ENCODE measurements at regions not wholly inside any gene's neighbourhood (a gene's known extent, or its start where the extent isn't known, plus 50 kb on each side); places are given as distances from the start of the nearest gene placed in this dataset.

GRCh38 chr3:177751770-177752169, 554.5 kb upstream of the TBL1XR1 start:
- H3K36me3 ChIP-seq (ENCODE audit: insufficient read depth, low read length, poor library complexity, severe bottlenecking), result no peaks in the 10 kb centered on the region
- no peaks in the 10 kb centered on the region for H3K9me3 ChIP-seq (ENCODE audit: low read depth, low read length, poor library complexity, severe bottlenecking)
- no peak for TF ChIP-seq EZH2 (IDR thresholded peaks at IDR 0.05; ENCODE audit: borderline replicate concordance, low read depth, low read length, poor library complexity, severe bottlenecking)
- TF ChIP-seq, protein P1, sequence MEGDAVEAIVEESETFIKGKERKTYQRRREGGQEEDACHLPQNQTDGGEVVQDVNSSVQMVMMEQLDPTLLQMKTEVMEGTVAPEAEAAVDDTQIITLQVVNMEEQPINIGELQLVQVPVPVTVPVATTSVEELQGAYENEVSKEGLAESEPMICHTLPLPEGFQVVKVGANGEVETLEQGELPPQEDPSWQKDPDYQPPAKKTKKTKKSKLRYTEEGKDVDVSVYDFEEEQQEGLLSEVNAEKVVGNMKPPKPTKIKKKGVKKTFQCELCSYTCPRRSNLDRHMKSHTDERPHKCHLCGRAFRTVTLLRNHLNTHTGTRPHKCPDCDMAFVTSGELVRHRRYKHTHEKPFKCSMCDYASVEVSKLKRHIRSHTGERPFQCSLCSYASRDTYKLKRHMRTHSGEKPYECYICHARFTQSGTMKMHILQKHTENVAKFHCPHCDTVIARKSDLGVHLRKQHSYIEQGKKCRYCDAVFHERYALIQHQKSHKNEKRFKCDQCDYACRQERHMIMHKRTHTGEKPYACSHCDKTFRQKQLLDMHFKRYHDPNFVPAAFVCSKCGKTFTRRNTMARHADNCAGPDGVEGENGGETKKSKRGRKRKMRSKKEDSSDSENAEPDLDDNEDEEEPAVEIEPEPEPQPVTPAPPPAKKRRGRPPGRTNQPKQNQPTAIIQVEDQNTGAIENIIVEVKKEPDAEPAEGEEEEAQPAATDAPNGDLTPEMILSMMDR (conservative IDR thresholded peaks at IDR 0.05; ENCODE audit: low read depth, low read length), result no peak
- intact Hi-C loops (cut with micrococcal nuclease; ENCODE audit: unreplicated experiment), result no loop called here
- H3K4me3 ChIP-seq (ENCODE audit: low read depth, low read length, poor library complexity, severe bottlenecking), result no peak overlapping the region
- no TSS peak for BruUV-seq (replicated peaks)
- CTCF ChIA-PET, result no interaction called here
- POLR2A ChIA-PET (ENCODE audit: low non-redundant PET), result no interaction called here
- H3K27ac ChIP-seq (ENCODE audit: low read depth, low read length, poor library complexity, severe bottlenecking), result no peak overlapping the region
- no peaks in the 10 kb centered on the region for H3K27me3 ChIP-seq (replicated peaks; ENCODE audit: insufficient read depth, low read depth, low read length, poor library complexity)
- DNase-seq (ENCODE audit: low spot score), result no peak
- H3K4me1 ChIP-seq (ENCODE audit: insufficient read depth, low read length, poor library complexity, severe bottlenecking), result no peaks in the 10 kb centered on the region

DNA sequence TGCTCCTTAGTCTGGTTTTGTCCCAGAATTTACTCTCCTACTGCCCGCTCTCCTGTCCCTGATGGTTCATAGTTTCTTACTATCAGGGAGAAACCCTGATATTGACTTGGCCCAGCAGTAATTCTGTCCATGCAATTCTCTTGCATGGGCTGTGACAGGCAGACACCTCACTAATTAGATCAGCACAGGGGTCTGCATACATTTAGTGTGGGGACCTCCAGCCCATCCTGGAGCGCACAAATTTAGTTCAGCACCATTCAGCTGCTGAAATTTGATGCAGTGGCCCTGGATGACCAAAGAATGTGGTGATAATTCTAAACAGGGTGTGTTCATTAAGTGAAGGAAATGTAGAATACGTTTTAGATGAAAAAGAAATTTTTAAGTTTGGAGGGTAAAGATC, 555.5 kb upstream of the TBL1XR1 start:
- Histone ChIP-seq H3K9me3 (ENCODE audit: low read depth, low read length, poor library complexity, severe bottlenecking) (peaks cover 4% of the 10 kb centered on the region), H3K27me3 (replicated peaks; ENCODE audit: insufficient read depth, low read depth, low read length, poor library complexity) (no peaks in the 10 kb centered on the region), H3K27ac (ENCODE audit: low read depth, low read length, poor library complexity, severe bottlenecking) (no peak overlapping the region), H3K4me3 (ENCODE audit: low read depth, low read length, poor library complexity, severe bottlenecking) (no peak overlapping the region), H3K4me1 (ENCODE audit: insufficient read depth, low read length, poor library complexity, severe bottlenecking) (no peaks in the 10 kb centered on the region), H3K36me3 (ENCODE audit: insufficient read depth, low read length, poor library complexity, severe bottlenecking) (no peaks in the 10 kb centered on the region)
- no peak for TF ChIP-seq EZH2 (IDR thresholded peaks at IDR 0.05; ENCODE audit: borderline replicate concordance, low read depth, low read length, poor library complexity, severe bottlenecking)
- TF ChIP-seq, protein P1 (conservative IDR thresholded peaks at IDR 0.05; ENCODE audit: low read depth, low read length), result no peak
- BruUV-seq (replicated peaks), result no TSS peak
- POLR2A ChIA-PET (ENCODE audit: low non-redundant PET), result no interaction called here
- no peak for DNase-seq (ENCODE audit: low spot score)
- CTCF ChIA-PET, result no interaction called here
- intact Hi-C loops (cut with micrococcal nuclease; ENCODE audit: unreplicated experiment), result no loop called here

- ChIA-PET POLR2A (ENCODE audit: low non-redundant PET) (no interaction called here), CTCF (no interaction called here)
- BruUV-seq (replicated peaks), result no TSS peak
- H3K4me3 ChIP-seq (ENCODE audit: low read depth, low read length, poor library complexity, severe bottlenecking), result no peak overlapping the region
- TF ChIP-seq EZH2 (IDR thresholded peaks at IDR 0.05; ENCODE audit: borderline replicate concordance, low read depth, low read length, poor library complexity, severe bottlenecking), result no peak
- TF ChIP-seq, protein P1 (conservative IDR thresholded peaks at IDR 0.05; ENCODE audit: low read depth, low read length), result no peak
- no peaks in the 10 kb centered on the region for H3K36me3 ChIP-seq (ENCODE audit: insufficient read depth, low read length, poor library complexity, severe bottlenecking)
- peaks cover 8% of the 10 kb centered on the region for H3K9me3 ChIP-seq (ENCODE audit: low read depth, low read length, poor library complexity, severe bottlenecking)
- H3K27ac ChIP-seq (ENCODE audit: low read depth, low read length, poor library complexity, severe bottlenecking), result no peak overlapping the region
- DNase-seq (ENCODE audit: low spot score), result no peak
- H3K27me3 ChIP-seq (replicated peaks; ENCODE audit: insufficient read depth, low read depth, low read length, poor library complexity), result no peaks in the 10 kb centered on the region
- H3K4me1 ChIP-seq (ENCODE audit: insufficient read depth, low read length, poor library complexity, severe bottlenecking), result no peaks in the 10 kb centered on the region
- intact Hi-C loops (cut with micrococcal nuclease; ENCODE audit: unreplicated experiment), result no loop called here
Measured at GRCh38 chr3:177753451-177754155, 556.3 kb upstream of the TBL1XR1 start.

Data from A673 (cell line).